ENCODE measurements at regions not wholly inside any gene's neighbourhood (a gene's known extent, or its start where the extent isn't known, plus 50 kb on each side); places are given as distances from the start of the nearest gene placed in this dataset.
"Not testable (repeated sequence)": the region's sequence is repeated elsewhere in the genome, so short reads cannot be mapped to it uniquely, and the experiment has no call there.

GRCh38 chr3:72031581-72031980 lies 246.6 kb upstream of the PROK2 start:
- DNase-seq: no peak

GRCh38 chr3:72030296-72030695 lies 245.3 kb upstream of the PROK2 start:
- not testable (repeated sequence) for DNase-seq

GRCh38 chr3:72028726-72029125 lies 243.8 kb upstream of the PROK2 start:
- DNase-seq: not testable (repeated sequence)

- DNase-seq: not testable (repeated sequence)
Measured at GRCh38 chr3:72028307-72028706, 243.4 kb upstream of the PROK2 start.

GRCh38 chr3:72027728-72028127 lies 242.8 kb upstream of the PROK2 start:
- DNase-seq: not testable (repeated sequence)

GRCh38 chr3:72022027-72022426 lies 237.1 kb upstream of the PROK2 start:
- no peak for DNase-seq

- DNase-seq: no peak
Measured at GRCh38 chr3:72021531-72021930, 236.6 kb upstream of the PROK2 start.

- no peak for DNase-seq
Measured at GRCh38 chr3:72018343-72018984, 233.5 kb upstream of the PROK2 start.

GRCh38 chr3:72017935-72018334 lies 233.0 kb upstream of the PROK2 start:
- DNase-seq: no peak

- no peak for DNase-seq
Measured at GRCh38 chr3:72017311-72017710, 232.4 kb upstream of the PROK2 start.

- DNase-seq: no peak
Measured at GRCh38 chr3:72015463-72015862, 230.5 kb upstream of the PROK2 start.

- no peak for DNase-seq
Measured at GRCh38 chr3:72013084-72013483, 228.1 kb upstream of the PROK2 start.

GRCh38 chr3:72012363-72012762 lies 227.4 kb upstream of the PROK2 start:
- no peak for DNase-seq

GRCh38 chr3:72011485-72011884 lies 226.5 kb upstream of the PROK2 start:
- no peak for DNase-seq

GRCh38 chr3:72009851-72010443 lies 225.0 kb upstream of the PROK2 start:
- no peak for DNase-seq

GRCh38 chr3:72008226-72008996 lies 223.5 kb upstream of the PROK2 start:
- no peak for DNase-seq

- no peak for DNase-seq
Measured at GRCh38 chr3:72006631-72007556, 221.9 kb upstream of the PROK2 start.

- DNase-seq: no peak
Measured at GRCh38 chr3:72004749-72005292, 219.9 kb upstream of the PROK2 start.

GRCh38 chr3:72003936-72004335 lies 219.0 kb upstream of the PROK2 start:
- DNase-seq: no peak

- DNase-seq: no peak
Measured at GRCh38 chr3:72001758-72002157, 216.8 kb upstream of the PROK2 start.

GRCh38 chr3:71998995-71999673 lies 214.2 kb upstream of the PROK2 start:
- DNase-seq: no peak

GRCh38 chr3:71997066-71997653 lies 212.2 kb upstream of the PROK2 start:
- no peak for DNase-seq

Data from activated effector memory CD4-positive, alpha-beta T cell treated with anti-CD3 and anti-CD28 coated beads, Interleukin-2, amount 50 U/mL, for 16 hours (primary cell).